ENCODE measurements at regions not wholly inside any gene's neighbourhood (a gene's known extent, or its start where the extent isn't known, plus 50 kb on each side); places are given as distances from the start of the nearest gene placed in this dataset.

DNA sequence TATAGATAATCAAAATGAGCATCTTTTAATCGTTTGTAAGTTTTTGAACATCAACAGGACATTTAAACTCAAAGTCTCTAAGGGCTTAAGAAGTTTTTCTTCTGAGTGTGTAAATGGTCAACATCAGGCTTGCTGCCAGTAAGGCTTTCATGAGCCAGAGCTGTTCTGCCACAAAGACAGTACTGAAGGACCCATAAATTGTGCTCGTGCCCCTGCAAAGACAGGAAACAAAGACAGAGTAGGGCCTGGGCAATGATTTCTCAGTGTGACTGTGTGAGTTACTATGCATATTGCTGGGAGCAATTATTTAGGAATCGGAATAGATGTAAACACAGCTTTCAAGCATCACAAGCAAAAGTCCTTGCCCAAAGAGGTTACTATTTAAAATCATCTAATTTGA is 300.0 kb downstream of the IDS start:
- no peak for DNase-seq (ENCODE audit: extremely low read depth, low read depth)
- no peak for TF ChIP-seq CTCF (IDR thresholded peaks at IDR 0.05; ENCODE audit: low read depth, low read length, missing control alignments)
- H3K4me3 ChIP-seq (replicated peaks; ENCODE audit: low read depth, low read length) = no peak overlapping the region

DNA sequence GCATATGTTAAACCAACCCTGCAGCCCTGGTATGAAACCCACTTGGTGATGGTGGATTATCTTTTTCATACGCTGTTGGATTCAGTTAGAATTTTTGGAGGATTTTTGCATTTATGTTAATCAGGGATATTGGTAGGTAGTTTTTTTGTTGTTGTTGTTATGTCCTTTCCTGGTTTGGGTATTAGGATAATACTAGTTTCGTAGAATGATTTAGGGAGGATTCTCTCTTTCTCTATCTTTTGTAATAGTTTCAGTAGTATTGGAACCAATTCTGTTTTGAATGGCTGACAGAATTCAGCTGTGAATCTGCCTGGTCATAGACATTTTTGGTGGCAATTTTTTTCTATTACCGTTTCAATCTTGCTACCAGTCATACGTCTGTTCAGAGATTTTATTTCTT is 305.4 kb downstream of the IDS start:
- TF ChIP-seq CTCF (IDR thresholded peaks at IDR 0.05; ENCODE audit: low read depth, low read length, missing control alignments) = no peak
- DNase-seq (ENCODE audit: extremely low read depth, low read depth) = no peak
- no peak overlapping the region for H3K4me3 ChIP-seq (replicated peaks; ENCODE audit: low read depth, low read length)

GRCh38 chrX:149198980-149199732 is 305.9 kb downstream of the IDS start:
- no peak overlapping the region for H3K4me3 ChIP-seq (replicated peaks; ENCODE audit: low read depth, low read length)
- DNase-seq (ENCODE audit: extremely low read depth, low read depth) = no peak
- no peak for TF ChIP-seq CTCF (IDR thresholded peaks at IDR 0.05; ENCODE audit: low read depth, low read length, missing control alignments)

DNA sequence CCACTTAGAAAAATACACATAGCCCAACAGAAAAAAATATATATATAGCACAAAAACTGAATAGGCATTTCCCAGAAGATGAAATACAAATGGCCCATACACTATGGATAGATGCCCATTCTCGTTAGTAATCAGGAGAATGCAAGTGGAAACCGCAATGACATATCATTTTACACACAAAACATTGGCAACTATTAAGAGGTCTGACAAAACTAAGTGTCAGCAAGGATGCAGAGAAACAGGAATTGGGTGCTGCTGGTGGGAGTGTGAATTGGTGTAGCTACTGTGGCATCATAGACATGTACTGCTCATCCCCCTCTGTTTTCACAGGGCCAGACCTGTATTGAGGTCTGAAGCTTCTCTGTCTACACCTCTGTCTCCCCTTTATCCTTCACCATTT is 320.0 kb downstream of the IDS start:
- DNase-seq (ENCODE audit: extremely low read depth, low read depth) = no peak
- TF ChIP-seq CTCF (IDR thresholded peaks at IDR 0.05; ENCODE audit: low read depth, low read length, missing control alignments) = no peak

DNA sequence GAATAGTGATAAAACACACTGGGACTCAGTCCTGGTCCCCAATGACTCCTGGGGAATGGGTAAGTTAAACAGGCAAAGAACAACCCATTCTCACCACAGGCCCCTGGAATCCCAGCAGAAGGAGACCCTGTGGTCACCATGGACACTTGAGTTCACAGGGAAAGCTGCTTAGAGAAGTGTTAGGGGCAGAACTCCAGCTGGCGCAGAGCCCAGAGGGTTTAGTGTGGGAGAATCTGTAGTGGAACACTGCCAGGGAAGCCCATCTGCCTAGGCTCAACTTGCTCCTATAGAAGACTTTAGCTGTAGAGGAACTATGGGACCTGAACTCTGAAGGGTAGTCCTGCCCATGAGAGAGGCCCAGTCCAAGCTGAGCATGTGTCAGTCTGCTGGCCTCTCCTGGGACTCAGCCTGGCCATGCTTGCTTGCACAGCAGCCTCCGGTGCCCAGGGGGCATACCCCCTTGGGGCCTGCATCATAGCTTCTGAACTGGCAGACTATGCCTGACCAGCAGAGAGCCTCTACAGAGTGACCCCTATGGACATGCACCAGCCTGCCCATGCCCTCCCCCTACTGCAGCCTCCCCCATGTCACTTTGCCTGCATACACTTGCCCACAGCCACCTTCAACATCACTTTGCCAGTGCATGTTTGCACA is 343.5 kb downstream of the IDS start:
- H3K4me3 ChIP-seq (replicated peaks; ENCODE audit: low read depth, low read length) = no peak overlapping the region
- no peak for TF ChIP-seq CTCF (IDR thresholded peaks at IDR 0.05; ENCODE audit: low read depth, low read length, missing control alignments)
- DNase-seq (ENCODE audit: extremely low read depth, low read depth) = no peak

More for the DNA sequence above, 320.0 kb downstream of the IDS start:
- H3K4me3 ChIP-seq (replicated peaks; ENCODE audit: low read depth, low read length) = no peak overlapping the region

- TF ChIP-seq CTCF (IDR thresholded peaks at IDR 0.05; ENCODE audit: low read depth, low read length, missing control alignments) = no peak
- DNase-seq (ENCODE audit: extremely low read depth, low read depth) = no peak
- H3K4me3 ChIP-seq (replicated peaks; ENCODE audit: low read depth, low read length) = no peak overlapping the region
These were observed 347.1 kb downstream of the IDS start for GRCh38 chrX:149157976-149158375.

Data from HFF-Myc (cell line).